OCI-LY1 (cell line): ENCODE measurements at regions not wholly inside any gene's neighbourhood (a gene's known extent, or its start where the extent isn't known, plus 50 kb on each side); places are given as distances from the start of the nearest gene placed in this dataset.

Source experiments
- CTCF ChIP-seq: fragments of 200-600 bp; sonication (generic), shearing (Covaris generic); IDR thresholded peaks from 2 replicates; pipeline ENCODE4 v1.5.1; 2017; ENCODE audit warnings: mild to moderate bottlenecking, antibody characterized with exemption, low read length, moderate library complexity, mixed read lengths
- EZH2 ChIP-seq: fragments of 200-600 bp; sonication (generic), shearing (Covaris generic); IDR thresholded peaks from 2 replicates; pipeline ENCODE4 v1.8.0; 2017; ENCODE audit warnings: borderline replicate concordance, mixed run types, mild to moderate bottlenecking, antibody characterized with exemption, low read length, moderate library complexity, mixed read lengths

DNA sequence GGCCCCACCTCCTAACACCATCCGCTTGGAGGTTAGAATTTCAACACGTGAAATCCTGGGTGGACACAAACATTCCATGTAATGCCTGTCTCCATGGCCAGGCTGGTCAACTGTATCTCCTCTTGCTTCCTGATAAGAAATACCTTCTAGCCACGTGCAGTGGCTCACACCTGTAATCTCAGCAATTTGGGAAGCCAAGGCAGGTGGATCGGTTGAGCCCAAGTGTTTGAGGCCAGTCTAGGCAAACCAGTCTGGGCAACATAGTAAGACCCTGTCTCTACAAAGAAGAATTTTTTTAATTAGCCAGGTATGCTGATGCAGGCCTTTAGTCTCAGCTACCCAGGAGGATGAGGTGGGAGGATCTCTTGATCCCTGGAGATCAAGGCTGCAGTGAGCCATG, 58.3 kb upstream of the GALNT2 start:
- TF ChIP-seq CTCF (no peak), EZH2 (no peak)
